SK-N-SH (cell line): ENCODE measurements at regions not wholly inside any gene's neighbourhood (a gene's known extent, or its start where the extent isn't known, plus 50 kb on each side); places are given as distances from the start of the nearest gene placed in this dataset.

Experiments used
- ELF1 ChIP-seq: IDR thresholded peaks from 2 replicates; pipeline ENCODE4 v1.4.0; 2012
- NRF1 ChIP-seq: IDR thresholded peaks from 2 replicates; pipeline ENCODE4 v1.6.1; 2012; ENCODE audit warnings: low read depth, mild to moderate bottlenecking, low read length
- RAD21 ChIP-seq: IDR thresholded peaks from 2 replicates; pipeline ENCODE4 v1.6.1; 2012; ENCODE audit warnings: mild to moderate bottlenecking, low read length
- TF ChIP-seq, protein P1 (sequence below): fragments of 150-350 bp; IDR thresholded peaks from 2 replicates; pipeline ENCODE4 v1.6.1; 2017; ENCODE audit warnings: antibody characterized with exemption, low read length, low read depth, borderline replicate concordance
- TF ChIP-seq, protein P2 (sequence below): fragments of 200-600 bp; sonication (generic); IDR thresholded peaks from 2 replicates; pipeline ENCODE4 v1.6.1; 2017; ENCODE audit warnings: antibody characterized with exemption, mild to moderate bottlenecking, moderate library complexity

GRCh38 chr7:119408596-119408995, 864.4 kb upstream of the KCND2 start:
- TF ChIP-seq ELF1 = no peak
- TF ChIP-seq, protein P1, sequence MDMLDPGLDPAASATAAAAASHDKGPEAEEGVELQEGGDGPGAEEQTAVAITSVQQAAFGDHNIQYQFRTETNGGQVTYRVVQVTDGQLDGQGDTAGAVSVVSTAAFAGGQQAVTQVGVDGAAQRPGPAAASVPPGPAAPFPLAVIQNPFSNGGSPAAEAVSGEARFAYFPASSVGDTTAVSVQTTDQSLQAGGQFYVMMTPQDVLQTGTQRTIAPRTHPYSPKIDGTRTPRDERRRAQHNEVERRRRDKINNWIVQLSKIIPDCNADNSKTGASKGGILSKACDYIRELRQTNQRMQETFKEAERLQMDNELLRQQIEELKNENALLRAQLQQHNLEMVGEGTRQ = no peak
- TF ChIP-seq NRF1 = no peak
- TF ChIP-seq, protein P2, sequence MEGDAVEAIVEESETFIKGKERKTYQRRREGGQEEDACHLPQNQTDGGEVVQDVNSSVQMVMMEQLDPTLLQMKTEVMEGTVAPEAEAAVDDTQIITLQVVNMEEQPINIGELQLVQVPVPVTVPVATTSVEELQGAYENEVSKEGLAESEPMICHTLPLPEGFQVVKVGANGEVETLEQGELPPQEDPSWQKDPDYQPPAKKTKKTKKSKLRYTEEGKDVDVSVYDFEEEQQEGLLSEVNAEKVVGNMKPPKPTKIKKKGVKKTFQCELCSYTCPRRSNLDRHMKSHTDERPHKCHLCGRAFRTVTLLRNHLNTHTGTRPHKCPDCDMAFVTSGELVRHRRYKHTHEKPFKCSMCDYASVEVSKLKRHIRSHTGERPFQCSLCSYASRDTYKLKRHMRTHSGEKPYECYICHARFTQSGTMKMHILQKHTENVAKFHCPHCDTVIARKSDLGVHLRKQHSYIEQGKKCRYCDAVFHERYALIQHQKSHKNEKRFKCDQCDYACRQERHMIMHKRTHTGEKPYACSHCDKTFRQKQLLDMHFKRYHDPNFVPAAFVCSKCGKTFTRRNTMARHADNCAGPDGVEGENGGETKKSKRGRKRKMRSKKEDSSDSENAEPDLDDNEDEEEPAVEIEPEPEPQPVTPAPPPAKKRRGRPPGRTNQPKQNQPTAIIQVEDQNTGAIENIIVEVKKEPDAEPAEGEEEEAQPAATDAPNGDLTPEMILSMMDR = no peak
- TF ChIP-seq RAD21 = no peak
